ENCODE measurements at regions not wholly inside any gene's neighbourhood (a gene's known extent, or its start where the extent isn't known, plus 50 kb on each side); places are given as distances from the start of the nearest gene placed in this dataset.

- in situ Hi-C loops (cut with MboI; ENCODE audit: low pct_unique_long_range_greater_than_20kb, low sequenced_read_pairs, unreplicated experiment), result no loop called here
- TF ChIP-seq CTCF (IDR thresholded peaks at IDR 0.05; ENCODE audit: extremely low read depth, insufficient read depth, missing control alignments), result no peak
- no peak for DNase-seq (ENCODE audit: low spot score)
These were observed 196.7 kb downstream of the MTERF1 start for GRCh38 chr7:91683823-91684222.

GRCh38 chr7:91685544-91685943 is 195.0 kb downstream of the MTERF1 start:
- no peak for DNase-seq (ENCODE audit: low spot score)
- TF ChIP-seq CTCF (IDR thresholded peaks at IDR 0.05; ENCODE audit: extremely low read depth, insufficient read depth, missing control alignments), result no peak
- in situ Hi-C loops (cut with MboI; ENCODE audit: low pct_unique_long_range_greater_than_20kb, low sequenced_read_pairs, unreplicated experiment), result no loop called here

- in situ Hi-C loops (cut with MboI; ENCODE audit: low pct_unique_long_range_greater_than_20kb, low sequenced_read_pairs, unreplicated experiment), result no loop called here
- TF ChIP-seq CTCF (IDR thresholded peaks at IDR 0.05; ENCODE audit: extremely low read depth, insufficient read depth, missing control alignments), result no peak
- DNase-seq (ENCODE audit: low spot score), result no peak
These were observed 189.9 kb downstream of the MTERF1 start for GRCh38 chr7:91690541-91691070.

GRCh38 chr7:91691865-91692264 is 188.6 kb downstream of the MTERF1 start:
- no peak for DNase-seq (ENCODE audit: low spot score)

GRCh38 chr7:91692800-91693199 is 187.7 kb downstream of the MTERF1 start:
- in situ Hi-C loops (cut with MboI; ENCODE audit: low pct_unique_long_range_greater_than_20kb, low sequenced_read_pairs, unreplicated experiment), result no loop called here
- TF ChIP-seq CTCF (IDR thresholded peaks at IDR 0.05; ENCODE audit: extremely low read depth, insufficient read depth, missing control alignments), result no peak
- no peak for DNase-seq (ENCODE audit: low spot score)

More at GRCh38 chr7:91691865-91692264, 188.6 kb downstream of the MTERF1 start:
- TF ChIP-seq CTCF (IDR thresholded peaks at IDR 0.05; ENCODE audit: extremely low read depth, insufficient read depth, missing control alignments), result no peak
- in situ Hi-C loops (cut with MboI; ENCODE audit: low pct_unique_long_range_greater_than_20kb, low sequenced_read_pairs, unreplicated experiment), result no loop called here

- DNase-seq (ENCODE audit: low spot score), result no peak
- in situ Hi-C loops (cut with MboI; ENCODE audit: low pct_unique_long_range_greater_than_20kb, low sequenced_read_pairs, unreplicated experiment), result no loop called here
- no peak for TF ChIP-seq CTCF (IDR thresholded peaks at IDR 0.05; ENCODE audit: extremely low read depth, insufficient read depth, missing control alignments)
These were observed 186.1 kb downstream of the MTERF1 start for GRCh38 chr7:91694351-91694841.
